KG1 (cell line): ENCODE measurements at regions not wholly inside any gene's neighbourhood (a gene's known extent, or its start where the extent isn't known, plus 50 kb on each side); places are given as distances from the start of the nearest gene placed in this dataset.
"Not testable (repeated sequence)": the region's sequence is repeated elsewhere in the genome, so short reads cannot be mapped to it uniquely, and the experiment has no call there.

Experiments
- DNase-seq: peaks from one replicate; lab custom pipeline; 2025; lab: John Stamatoyannopoulos, UW

DNA sequence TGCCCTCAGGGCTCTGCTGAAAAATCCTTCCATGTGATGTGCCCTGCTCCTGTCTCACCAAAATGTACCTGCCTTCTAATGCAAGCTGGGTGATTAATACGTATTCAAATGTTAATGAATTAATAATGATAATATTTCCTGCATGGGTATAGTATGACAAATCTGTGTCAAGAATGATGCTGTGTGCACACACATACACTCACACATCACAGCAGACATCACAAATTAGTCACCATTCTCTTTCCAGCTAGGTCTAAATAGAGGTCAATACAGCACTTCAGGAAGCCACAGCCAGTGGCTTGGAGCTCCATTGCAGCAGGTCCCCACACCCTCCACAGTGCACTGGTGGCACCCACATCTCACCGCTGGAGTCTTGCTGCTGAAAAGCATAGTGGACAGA lies 681.2 kb upstream of the NRP1 start:
- no peak for DNase-seq

DNA sequence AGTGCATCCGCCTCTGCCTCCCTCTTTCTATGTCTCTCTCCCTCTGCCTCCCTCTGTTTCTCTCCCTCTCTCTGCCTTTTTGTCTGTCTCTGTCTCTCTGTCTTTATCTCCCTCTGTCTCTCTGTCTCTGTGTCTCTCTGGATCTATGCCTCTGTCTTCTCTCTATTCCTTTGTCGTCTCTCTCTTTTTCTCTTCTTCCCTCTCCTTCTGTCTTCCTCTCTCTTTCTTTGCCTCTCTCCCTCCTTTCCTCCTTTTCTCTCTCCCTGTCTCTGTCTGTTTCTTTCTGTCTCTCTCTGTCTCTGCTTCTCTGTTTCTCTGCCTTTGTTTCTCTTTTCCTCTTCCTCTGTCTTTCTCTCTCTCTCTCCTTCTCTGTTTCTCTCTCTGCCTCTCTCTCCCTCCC lies 678.8 kb upstream of the NRP1 start:
- DNase-seq = no peak

DNA sequence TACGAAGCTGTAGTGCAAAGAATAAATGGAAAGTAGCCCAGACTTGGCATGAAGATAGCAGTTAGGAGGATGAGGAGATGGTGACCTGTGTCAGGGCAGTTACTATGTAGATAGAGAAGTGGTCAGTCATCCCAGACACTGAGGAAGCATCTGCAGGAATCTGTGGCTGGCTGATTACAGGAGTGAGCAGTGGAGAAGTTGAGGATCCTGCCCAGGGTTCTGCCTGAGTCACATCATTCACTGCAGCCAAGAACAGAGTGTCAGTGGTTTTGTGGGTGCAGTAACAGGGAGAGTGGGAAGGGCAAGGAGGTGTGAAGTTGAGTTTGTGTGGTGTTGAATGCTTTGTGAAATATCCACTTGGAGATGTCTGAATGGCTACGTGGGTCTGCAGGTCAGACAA lies 676.4 kb upstream of the NRP1 start:
- DNase-seq = peak; percentile 51

DNA sequence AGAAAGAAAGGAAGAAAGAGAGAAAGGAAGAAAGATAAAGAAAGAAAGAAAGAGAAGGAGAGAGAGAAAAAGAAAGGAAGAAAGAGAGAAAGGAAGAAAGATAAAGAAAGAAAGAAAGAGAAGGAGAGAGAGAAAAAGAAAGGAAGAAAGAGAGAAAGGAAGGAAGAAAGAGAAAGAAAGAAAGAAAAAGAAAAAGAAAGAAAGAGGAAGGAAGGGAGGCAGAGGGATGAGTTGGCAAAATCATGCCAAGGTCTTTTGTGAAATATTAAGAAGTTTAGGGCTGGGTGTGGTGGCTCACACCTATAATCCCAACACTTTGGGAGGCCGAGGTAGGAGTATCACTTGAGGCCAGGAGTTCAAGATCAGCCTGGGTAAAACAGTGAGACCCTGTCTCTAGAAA lies 675.8 kb upstream of the NRP1 start:
- DNase-seq = not testable (repeated sequence)

DNA sequence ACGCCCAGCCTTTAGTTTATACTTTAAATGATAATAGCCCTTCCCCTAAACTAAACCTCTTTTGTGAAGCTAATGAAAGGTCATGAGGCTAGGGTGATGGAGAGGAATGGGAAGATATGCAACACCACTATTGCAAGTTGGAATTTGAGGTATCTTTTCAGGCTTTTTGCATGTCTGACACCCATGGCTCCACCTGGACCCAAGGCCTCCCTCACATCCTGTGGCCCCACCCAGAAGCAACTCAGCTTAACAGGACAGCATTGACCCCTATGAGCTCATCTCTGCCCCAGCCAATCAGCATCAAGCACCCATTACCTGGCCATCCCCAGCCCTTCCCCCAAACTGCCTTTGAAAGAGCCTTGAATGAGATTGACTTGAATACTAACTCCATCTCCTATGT lies 674.2 kb upstream of the NRP1 start:
- no peak for DNase-seq

DNA sequence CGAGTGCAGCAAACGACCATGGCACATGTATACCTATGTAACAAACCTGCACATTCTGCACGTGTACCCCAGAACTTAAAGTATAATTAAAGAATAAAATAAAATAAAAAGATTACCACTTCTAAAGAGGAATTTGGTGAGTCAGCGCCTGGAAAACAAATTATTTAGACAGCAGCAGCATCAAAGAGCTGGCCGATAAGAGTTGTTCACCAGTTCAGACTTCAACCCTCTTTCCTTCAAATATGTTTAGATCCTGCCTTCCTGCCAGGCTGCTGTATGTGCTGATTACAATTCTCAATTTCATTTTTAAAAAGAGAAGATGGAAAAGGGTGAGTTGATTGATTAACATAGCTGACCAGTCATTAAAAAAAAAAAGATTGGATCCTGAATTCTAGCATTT lies 672.0 kb upstream of the NRP1 start:
- no peak for DNase-seq

DNA sequence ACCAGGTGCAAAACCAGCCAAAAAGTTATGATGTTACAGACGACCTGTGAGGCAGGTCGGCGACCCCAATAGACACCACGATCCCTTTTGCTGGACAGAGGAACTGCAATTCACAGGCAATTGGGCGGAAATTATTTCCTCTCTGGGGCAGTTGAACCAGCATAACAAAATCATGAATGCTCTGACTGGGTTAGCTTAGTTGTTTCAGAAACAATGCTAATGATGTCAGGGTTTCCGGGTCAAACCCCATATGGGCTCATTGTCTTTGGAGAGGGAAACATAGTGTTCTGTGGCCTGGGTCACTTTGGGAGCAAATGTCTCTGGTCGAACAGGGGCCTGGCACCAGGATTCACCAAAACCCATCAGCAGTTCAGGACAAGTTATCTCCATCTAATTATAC lies 669.1 kb upstream of the NRP1 start:
- DNase-seq = no peak

DNA sequence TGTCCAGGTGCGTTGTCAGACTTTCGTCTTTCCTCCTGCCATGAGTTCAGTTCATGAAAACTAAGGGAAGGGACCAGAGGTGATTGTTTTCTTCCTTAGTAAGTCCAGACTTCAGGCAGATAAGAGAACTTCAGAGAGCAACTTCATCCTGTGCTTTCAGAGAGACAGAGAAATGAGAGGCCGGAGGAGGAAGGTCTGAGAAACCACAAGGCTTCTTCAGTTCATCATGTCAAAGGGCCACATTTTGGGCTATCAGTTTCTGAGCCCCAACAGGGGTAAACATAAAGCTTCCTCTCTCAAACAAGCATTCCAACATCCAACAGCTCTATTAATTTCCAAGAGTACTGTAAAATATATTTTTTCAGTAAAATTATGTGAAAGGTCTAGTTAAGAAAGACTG lies 668.4 kb upstream of the NRP1 start:
- no peak for DNase-seq

DNA sequence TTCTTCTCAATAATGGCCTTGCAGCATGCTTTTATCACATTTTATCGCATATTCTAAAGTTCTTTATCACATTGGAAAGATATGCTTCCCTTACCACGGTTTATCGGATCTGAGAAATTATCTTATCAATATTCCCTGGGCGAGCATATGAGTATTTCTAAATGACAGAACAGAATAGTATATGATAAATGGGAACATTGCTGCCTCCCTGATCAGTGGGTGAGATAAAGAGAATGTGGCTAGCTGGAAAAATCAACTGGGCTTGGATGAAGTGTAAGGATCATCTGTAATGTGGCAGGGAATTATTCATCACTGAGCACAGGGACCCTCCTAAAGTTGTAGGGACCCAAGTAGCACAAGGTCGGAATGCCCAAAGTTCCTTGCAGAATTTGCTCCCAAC lies 667.4 kb upstream of the NRP1 start:
- no peak for DNase-seq

DNA sequence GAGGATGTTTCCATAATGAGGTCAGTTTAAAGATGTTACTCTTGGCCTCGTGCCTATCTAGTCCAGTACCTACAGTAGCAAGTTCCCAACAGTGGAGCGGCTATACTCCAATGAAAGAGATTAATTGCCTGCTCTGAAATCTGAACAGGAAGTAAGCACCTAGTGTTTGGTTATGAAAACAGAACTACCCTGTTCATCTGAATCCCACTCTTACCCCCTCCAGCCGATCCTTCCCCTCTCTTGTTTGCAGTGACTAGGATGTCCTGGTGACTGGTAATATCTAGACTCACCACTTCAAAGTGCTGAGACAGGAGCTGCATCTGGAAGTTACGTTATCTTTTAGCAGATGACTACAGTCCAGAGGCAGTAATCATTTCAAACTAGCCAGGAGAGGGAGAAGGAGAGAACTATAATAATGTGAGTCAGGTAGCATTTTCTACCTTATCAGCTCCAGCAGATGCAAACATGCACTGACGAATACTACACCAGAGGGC lies 666.7 kb upstream of the NRP1 start:
- DNase-seq = no peak

DNA sequence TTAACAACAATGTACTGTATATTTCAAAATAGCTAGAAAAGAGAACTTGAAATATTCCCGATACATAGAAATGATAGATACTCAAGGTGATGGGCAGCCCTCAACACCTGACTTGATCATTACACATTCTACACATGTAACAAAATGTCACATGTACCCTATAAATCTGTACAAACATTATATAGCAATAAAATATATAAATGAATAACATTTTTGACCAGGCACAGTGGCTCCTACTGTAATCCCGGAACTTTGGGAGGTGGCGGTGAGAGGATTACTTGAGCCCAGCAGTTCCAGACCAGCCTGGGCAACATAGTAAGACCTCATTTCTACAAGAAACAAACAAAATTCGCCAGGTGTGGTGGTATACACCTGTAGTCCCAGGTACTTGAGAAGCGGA lies 659.5 kb upstream of the NRP1 start:
- no peak for DNase-seq

DNA sequence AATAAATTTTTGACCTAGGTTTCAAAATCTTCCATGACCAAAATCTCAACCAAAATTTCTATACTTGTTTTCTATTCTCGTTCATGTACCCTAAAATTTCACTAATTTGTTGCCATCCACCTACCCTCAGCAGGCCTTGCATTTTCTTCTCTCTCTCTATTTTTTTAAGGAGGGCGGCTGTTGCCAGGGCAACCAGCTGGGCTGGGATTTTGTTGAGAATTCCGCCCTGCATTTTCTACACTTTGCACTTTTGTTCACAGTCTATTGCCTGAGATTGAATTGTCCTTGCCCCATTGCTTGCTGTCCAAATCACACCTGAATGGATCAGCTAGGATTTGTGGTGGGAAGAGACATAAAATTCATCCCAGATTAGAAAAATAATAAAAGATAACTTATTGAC lies 657.5 kb upstream of the NRP1 start:
- DNase-seq = no peak

DNA sequence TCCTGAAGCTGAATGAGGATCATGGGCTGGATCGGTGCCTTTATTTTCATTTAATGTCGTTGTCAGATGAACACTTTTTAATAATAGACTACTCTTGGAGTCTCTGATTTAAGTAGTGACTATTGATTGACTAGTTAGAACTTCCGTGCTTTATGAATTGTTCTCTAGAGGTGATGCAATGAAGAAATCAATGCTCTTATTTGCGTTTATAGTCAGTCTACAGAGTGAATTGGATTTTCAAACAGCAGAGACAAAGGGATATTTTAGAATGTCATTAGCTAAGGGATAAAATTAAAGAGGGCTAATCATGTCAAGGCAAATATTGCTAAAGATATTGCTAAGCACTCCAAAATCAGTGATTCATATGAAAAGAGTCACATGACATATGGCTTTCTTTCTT lies 652.0 kb upstream of the NRP1 start:
- DNase-seq = no peak

DNA sequence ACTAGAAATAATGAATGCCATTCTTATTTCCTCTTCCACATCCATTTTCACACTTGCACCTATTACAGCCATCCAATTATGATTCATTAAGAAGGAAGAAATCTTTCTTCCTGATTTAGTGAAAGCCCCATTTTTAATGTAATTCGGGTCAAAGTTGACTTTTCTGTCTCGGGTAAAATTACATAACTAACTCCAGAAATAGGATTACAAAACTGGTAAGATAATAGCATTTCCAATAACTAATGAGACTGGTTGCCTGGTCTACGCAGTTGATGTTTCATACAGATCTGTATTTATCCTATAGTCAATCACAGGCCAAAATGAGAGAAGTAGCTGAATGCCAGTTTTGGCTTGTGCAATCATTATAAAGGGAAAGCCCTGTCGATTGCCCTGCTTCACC lies 651.5 kb upstream of the NRP1 start:
- no peak for DNase-seq

DNA sequence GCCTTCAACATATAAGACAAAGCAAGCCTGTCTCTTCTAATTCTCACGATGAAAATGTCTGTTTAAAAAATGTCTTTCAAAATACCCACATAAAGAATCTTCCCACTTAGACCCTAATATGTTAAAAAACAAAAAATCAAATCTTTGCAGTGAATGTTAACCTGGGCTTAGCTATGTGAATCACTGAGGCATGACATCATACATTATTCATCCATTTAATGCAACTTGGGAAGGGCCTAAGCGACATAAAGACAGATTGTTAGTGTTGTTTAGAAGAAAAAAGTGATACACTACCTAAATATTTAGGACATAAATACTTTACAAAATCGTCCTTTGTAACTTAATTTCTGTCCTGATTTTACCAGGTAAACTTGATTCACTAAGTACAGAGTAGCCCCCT lies 648.5 kb upstream of the NRP1 start:
- DNase-seq = no peak

DNA sequence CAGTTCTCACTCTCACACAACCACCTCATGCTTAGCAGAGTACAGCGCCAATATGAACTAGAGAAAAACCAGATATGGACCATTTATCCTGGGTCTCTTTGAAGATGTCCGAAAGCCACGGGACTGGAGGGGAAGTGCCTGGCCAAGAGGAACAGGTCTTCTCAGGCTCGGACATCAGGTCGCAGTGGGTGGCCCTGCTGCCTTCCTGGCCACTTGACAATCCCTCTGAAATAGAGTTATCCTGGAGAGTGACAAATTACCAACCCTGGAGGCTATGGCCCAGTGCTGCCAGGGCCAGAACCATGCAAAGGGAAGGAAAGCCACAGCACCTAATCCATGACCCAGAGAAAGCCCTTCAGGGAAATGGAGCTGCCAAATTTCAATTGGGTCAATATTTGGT lies 646.8 kb upstream of the NRP1 start:
- DNase-seq = no peak

DNA sequence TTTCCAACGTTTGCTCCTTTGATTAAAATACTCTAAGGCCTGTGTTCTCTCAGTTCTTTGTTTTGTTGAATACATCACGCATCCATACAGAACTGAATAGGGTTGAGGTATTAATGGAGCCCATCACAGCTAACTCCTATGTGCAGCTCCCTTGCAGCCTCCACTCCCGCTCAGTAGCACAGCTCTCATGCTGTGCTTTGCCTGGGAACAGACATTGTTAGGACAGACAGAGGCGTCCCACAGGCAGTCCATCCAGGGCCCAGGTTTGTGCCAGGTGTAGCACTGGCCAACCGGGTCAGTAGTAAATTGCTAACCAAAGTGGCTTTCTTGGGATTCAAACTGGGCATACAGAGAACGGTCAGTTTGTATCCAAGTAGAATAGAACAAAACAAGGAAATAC lies 644.7 kb upstream of the NRP1 start:
- no peak for DNase-seq

DNA sequence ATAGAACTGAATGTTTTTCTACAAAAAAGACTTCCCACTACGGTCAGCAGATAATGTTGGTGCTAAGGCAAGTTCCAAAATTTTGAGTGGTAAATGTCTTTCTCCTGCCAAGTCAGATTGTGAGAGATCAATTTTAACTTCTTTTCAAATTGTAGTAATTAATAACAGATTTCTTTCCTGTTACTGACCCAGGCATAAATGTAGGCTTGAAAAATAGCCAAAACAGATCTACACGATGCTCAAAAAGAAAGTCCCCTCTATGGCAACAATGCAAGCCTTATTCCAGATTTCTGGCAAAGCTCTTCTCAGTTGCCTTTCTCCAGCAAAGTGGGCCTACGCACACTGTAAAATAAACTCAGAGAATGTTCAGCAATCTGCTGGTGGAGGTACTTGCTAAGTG lies 641.0 kb upstream of the NRP1 start:
- no peak for DNase-seq

DNA sequence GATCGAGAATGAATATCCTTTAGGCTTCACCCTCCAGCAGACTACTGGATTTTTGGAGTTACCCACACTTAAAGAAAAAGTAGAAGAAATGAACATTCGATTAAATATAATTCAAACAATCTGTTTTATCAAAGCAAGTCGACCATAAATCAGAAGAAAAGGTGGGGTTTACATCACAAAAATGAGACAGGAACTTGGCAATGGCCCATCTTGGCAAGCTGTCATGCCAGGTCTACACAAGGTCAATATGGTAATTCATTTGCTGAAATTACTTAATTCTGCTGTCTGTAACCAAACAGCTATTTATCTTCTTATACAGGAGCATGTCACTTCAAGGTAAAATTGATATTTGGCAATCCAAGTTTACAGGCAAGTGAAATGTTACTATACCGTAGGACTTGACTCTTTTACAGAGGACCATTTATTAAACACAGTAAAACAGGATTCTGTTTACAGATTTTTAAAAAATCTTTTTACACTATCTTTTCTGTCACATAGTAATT lies 640.6 kb upstream of the NRP1 start:
- no peak for DNase-seq

DNA sequence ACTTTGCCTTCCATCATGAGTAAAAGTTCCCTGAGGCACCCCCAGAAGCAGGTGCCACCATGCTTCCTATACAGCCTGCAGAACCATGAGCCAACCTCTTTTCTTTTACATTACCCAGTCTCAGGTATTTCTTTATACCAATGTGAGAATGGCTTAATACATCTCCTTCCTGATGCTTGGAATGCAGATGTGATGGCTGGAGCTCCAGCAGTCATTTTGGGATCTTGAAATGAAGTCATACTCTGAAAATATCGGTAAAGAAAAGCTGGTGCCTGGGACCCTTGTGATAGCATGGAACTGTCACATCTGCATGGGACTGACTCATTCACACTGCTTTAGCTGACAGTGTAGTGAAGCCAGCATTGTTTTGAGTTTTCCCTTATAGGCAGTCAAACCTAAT lies 634.5 kb upstream of the NRP1 start:
- DNase-seq = no peak

DNA sequence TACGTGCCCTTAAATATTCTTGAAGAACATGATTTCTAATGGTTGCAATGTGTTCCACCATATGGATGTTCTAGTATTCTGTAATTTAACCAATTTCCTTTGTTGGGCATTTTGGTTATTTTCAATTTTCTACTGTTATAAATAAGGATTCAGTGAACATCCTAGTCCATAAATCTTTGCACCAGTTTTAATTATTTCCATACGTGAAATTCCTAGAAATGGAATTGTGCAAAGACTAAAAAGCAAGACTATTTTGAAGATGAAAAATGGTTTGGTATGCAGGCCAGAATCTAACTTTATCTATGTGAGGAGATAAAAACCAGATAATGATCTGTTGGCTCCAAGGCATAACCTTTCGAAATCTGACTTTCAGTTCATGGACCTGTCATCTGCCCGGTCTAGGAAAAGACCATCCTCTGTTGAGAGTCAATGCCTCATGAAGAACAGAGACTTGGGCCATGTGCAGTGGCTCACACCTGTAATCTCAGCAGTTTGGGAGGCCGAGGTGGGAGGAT lies 633.2 kb upstream of the NRP1 start:
- DNase-seq = no peak

DNA sequence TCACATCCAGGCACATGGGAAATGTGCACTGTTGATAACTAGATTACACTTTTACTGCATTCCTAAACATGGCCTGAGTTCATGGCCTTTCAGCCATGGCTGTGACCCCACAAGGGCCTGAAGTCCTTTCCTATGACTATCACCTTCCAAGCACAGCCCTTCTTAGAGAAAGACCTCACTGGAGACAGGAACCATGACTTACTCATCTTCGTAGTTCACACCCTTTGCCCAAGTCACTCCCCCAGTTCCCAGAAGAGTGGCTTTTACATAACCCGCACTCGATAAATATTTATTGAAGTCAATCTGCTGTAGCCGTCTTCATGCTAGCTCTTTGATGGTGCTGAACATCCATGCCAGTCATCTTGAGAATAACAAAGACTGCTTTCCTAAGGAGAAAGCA lies 632.5 kb upstream of the NRP1 start:
- DNase-seq = no peak

DNA sequence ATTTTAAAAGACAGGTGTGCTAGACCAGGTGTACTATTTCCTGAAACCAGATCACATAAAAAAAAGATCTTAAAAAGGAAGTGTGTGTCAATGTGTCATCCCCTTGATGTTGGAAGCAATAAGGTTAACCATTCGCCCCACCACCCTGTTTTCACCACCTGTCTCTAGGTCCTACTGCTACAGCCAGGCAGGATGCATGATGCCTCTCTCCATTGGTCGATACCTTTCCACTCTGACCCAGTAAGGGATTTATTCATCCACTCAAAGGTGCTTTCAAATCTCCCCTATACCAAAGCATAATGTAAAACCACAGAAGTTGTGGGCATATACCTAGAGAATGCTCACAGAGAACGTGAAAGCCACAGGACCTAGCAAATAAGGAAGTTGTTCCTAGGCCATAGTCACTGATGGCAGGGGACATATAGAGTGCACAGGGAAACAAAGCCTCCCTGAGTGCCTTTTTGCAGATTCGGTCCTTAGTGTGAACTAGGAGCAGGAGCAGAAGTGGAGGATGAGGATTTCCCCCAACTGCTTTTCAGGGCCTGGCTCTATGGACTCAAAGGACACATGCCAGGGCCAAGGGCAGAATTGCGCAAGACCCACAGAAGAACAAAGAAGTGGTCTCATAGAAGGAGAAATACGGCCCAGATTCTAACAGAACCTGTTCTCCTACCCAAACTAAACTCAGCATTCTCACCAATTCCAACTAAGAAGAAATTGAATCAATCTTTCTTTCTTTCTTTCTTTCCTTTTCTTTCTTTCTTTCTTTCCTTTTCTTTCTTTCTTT lies 631.5 kb upstream of the NRP1 start:
- no peak for DNase-seq

DNA sequence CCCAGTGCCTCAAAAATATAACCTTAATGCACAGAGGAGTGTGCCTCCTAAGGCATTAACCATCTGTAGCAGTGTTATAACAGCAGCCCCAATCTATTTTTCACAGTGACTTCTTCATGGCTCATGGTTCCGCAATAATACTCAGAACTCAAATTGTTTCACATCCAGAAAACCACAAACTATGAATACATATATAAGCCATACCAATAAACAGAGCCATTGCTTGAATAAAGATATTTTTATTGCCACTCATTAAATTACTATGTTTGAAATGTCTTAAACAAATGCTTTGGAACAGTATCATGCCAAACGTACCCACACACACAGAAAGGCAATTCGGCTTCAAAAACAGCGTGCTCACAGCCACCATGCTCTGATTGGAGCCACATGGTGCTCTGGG lies 629.3 kb upstream of the NRP1 start:
- no peak for DNase-seq
